IMR-90 (cell line): ENCODE measurements at regions not wholly inside any gene's neighbourhood (a gene's known extent, or its start where the extent isn't known, plus 50 kb on each side); places are given as distances from the start of the nearest gene placed in this dataset.

Experiments used
- BHLHE40 ChIP-seq: fragments of 150-350 bp; IDR thresholded peaks from 2 replicates; pipeline ENCODE4 v1.6.1; 2016; ENCODE audit warnings: mild to moderate bottlenecking, low read depth, low read length
- CHD1 ChIP-seq: IDR thresholded peaks from 2 replicates; pipeline ENCODE4 v1.6.1; 2012; ENCODE audit warnings: low read depth, low read length, improper control_type of control experiment
- MXI1 ChIP-seq: IDR thresholded peaks from 2 replicates; pipeline ENCODE4 v1.6.1; 2012; ENCODE audit warnings: low read depth, mild to moderate bottlenecking, low read length, moderate library complexity, borderline replicate concordance
- POLR2A ChIP-seq: IDR thresholded peaks from 2 replicates; pipeline ENCODE4 v1.6.1; 2012; ENCODE audit warnings: mild to moderate bottlenecking, low read depth, low read length
- RFX5 ChIP-seq: IDR thresholded peaks from 2 replicates; pipeline ENCODE4 v1.8.0; 2012; ENCODE audit warnings: low read depth, mild to moderate bottlenecking, low read length, moderate library complexity
- SMC3 ChIP-seq: fragments of 150-350 bp; IDR thresholded peaks from 2 replicates; pipeline ENCODE4 v1.6.1; 2016; ENCODE audit warnings: low read depth, mild to moderate bottlenecking, antibody characterized with exemption, low read length, moderate library complexity
- TF ChIP-seq, protein P1 (sequence below): conservative IDR thresholded peaks from 2 replicates; pipeline ENCODE4 v1.5.1; 2012; ENCODE audit warnings: mild to moderate bottlenecking, low read depth, low read length, improper control_type of control experiment

DNA sequence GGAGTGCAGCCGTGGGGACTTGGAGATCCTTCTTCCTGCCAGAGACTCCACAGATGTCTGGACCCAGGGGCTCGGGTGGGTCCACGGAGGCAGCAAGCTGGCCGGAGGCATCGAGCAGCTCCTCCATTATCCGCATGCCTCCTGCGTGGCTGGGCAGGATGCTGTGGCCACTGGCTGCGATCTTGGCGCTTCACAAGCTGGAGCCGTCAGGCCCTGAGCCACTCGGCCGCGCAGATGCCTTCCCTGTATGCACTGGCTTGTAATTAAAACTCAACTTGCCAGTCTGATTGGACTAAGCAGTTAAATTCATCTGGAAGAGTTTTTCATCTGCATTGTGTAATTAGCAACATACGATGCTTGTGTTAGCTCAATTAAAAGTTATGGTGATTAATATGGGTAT, 151.5 kb downstream of the AACS start:
- TF ChIP-seq, protein P1, sequence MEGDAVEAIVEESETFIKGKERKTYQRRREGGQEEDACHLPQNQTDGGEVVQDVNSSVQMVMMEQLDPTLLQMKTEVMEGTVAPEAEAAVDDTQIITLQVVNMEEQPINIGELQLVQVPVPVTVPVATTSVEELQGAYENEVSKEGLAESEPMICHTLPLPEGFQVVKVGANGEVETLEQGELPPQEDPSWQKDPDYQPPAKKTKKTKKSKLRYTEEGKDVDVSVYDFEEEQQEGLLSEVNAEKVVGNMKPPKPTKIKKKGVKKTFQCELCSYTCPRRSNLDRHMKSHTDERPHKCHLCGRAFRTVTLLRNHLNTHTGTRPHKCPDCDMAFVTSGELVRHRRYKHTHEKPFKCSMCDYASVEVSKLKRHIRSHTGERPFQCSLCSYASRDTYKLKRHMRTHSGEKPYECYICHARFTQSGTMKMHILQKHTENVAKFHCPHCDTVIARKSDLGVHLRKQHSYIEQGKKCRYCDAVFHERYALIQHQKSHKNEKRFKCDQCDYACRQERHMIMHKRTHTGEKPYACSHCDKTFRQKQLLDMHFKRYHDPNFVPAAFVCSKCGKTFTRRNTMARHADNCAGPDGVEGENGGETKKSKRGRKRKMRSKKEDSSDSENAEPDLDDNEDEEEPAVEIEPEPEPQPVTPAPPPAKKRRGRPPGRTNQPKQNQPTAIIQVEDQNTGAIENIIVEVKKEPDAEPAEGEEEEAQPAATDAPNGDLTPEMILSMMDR: no peak
- TF ChIP-seq POLR2A: no peak
- TF ChIP-seq RFX5: no peak
- TF ChIP-seq CHD1: no peak
- no peak for TF ChIP-seq BHLHE40
- TF ChIP-seq MXI1: no peak
- no peak for TF ChIP-seq SMC3
